Gastroesophageal sphincter (tissue), 4 donors: ENCODE measurements at regions not wholly inside any gene's neighbourhood (a gene's known extent, or its start where the extent isn't known, plus 50 kb on each side); places are given as distances from the start of the nearest gene placed in this dataset.

ENCODE experiments used
- ATAC-seq: fragments of 150-250 bp; one replicate; pipeline ENCODE4 v1.9.1; 2016; ENCODE audit warnings: mild to moderate bottlenecking, moderate library complexity
- H3K27ac ChIP-seq, 4 donors: fragments of 200-600 bp; sonication (generic) in 3 of 4; 1 replicate in 3 of 4; 2 replicates in 1 of 4; pipeline ENCODE4 v1.5.1; 2016 to 2019
- H3K27me3 ChIP-seq: fragments of 200-600 bp; sonication (generic); one replicate; pipeline ENCODE4 v1.5.1; 2019
- H3K36me3 ChIP-seq, 2 donors: fragments of 200-600 bp; sonication (generic); one replicate each; pipeline ENCODE4 v1.5.1; 2019; ENCODE audit warnings: control low read depth in 1 of 2
- H3K4me1 ChIP-seq, 3 donors: fragments of 200-600 bp; sonication (generic); 1 replicate in 2 of 3; 2 replicates in 1 of 3; pipeline ENCODE4 v1.5.1; 2016 to 2019; ENCODE audit warnings: control low read depth in 2 of 3
- H3K4me3 ChIP-seq, 2 donors: fragments of 200-600 bp; sonication (generic); one replicate each; pipeline ENCODE4 v1.5.1; 2019; ENCODE audit warnings: mild to moderate bottlenecking in 1 of 2, moderate library complexity in 1 of 2
- H3K9me3 ChIP-seq, 3 donors: fragments of 200-600 bp; sonication (generic); one replicate each; pipeline ENCODE4 v1.5.1; 2017 to 2019; ENCODE audit warnings: control low read depth in 2 of 3
- CTCF ChIP-seq, 4 experiments: fragments of 200-600 bp in 2 of 4; fragments of 450-650 bp in 2 of 4; sonication (generic) in 1 of 4; IDR thresholded peaks; one replicate each; pipeline ENCODE4 v1.5.1; 2017 to 2019; ENCODE audit warnings: antibody characterized with exemption in 4 of 4, mild to moderate bottlenecking in 2 of 4, moderate library complexity in 2 of 4
- EP300 ChIP-seq: sonication (generic); formaldehyde crosslinking; IDR thresholded peaks from one replicate; pipeline ENCODE4 v1.6.1; 2017; ENCODE audit warnings: antibody characterized with exemption, mild to moderate bottlenecking
- POLR2A ChIP-seq, 2 donors: fragments of 450-650 bp; IDR thresholded peaks; one replicate each; pipeline ENCODE4 v1.6.1; 2017; ENCODE audit warnings: antibody characterized with exemption in 2 of 2, mild to moderate bottlenecking in 2 of 2, moderate library complexity in 1 of 2
- POLR2AphosphoS5 ChIP-seq: sonication (generic); formaldehyde crosslinking; IDR thresholded peaks from one replicate; pipeline ENCODE4 v1.6.1; 2017; ENCODE audit warnings: antibody characterized with exemption
- WGBS, 2 donors: methylation state at CpG; one replicate each; pipeline ENCODE4 v1.1.5; 2018; ENCODE audit warnings: low coverage in 1 of 2; 5-methylcytosine and 5-hydroxymethylcytosine counted together

GRCh38 chr10:88086187-88086960 is 222.9 kb downstream of the PTEN start:
- H3K4me1 ChIP-seq = no peaks in the 10 kb centered on the region
- H3K9me3 ChIP-seq = no peaks in the 10 kb centered on the region
- WGBS, 2 donors = 88 to 89% methylated on average over 5 to 9 of the region's 9 CpGs
- H3K27me3 ChIP-seq = no peaks in the 10 kb centered on the region
- H3K36me3 ChIP-seq = no peaks in the 10 kb centered on the region
- ATAC-seq = no peak
- no peak overlapping the region for H3K27ac ChIP-seq
- TF ChIP-seq EP300 (no peak), POLR2A (IDR thresholded peaks at IDR 0.05) (no peak), POLR2AphosphoS5 (no peak), CTCF (IDR thresholded peaks at IDR 0.05) (no peak)
- H3K4me3 ChIP-seq = no peak overlapping the region

GRCh38 chr10:88088441-88089340 is 225.3 kb downstream of the PTEN start:
- 85 to 92% methylated on average over 9 of the region's 9 CpGs for WGBS, 2 donors

GRCh38 chr10:88089498-88089897 is 226.1 kb downstream of the PTEN start:
- ATAC-seq = no peak
- TF ChIP-seq CTCF (IDR thresholded peaks at IDR 0.05) (no peak), EP300 (no peak), POLR2AphosphoS5 (no peak), POLR2A (IDR thresholded peaks at IDR 0.05) (no peak)
- no peaks in the 10 kb centered on the region for H3K9me3 ChIP-seq
- no peak overlapping the region for H3K4me3 ChIP-seq
- no peak overlapping the region for H3K27ac ChIP-seq
- H3K36me3 ChIP-seq = no peaks in the 10 kb centered on the region
- H3K4me1 ChIP-seq = no peaks in the 10 kb centered on the region
- no peaks in the 10 kb centered on the region for H3K27me3 ChIP-seq

More at GRCh38 chr10:88088441-88089340, 225.3 kb downstream of the PTEN start:
- Histone ChIP-seq H3K9me3 (no peaks in the 10 kb centered on the region), H3K4me3 (no peak overlapping the region), H3K27me3 (no peaks in the 10 kb centered on the region), H3K27ac (no peak overlapping the region), H3K4me1 (no peaks in the 10 kb centered on the region), H3K36me3 (no peaks in the 10 kb centered on the region)
- no peak for ATAC-seq
- no peak for TF ChIP-seq EP300
- no peak for TF ChIP-seq POLR2A (IDR thresholded peaks at IDR 0.05)
- no peak for TF ChIP-seq POLR2AphosphoS5
- no peak for TF ChIP-seq CTCF (IDR thresholded peaks at IDR 0.05)

GRCh38 chr10:88090568-88091214 is 227.3 kb downstream of the PTEN start:
- Histone ChIP-seq H3K9me3 (no peaks in the 10 kb centered on the region), H3K4me3 (no peak overlapping the region), H3K27ac (no peak overlapping the region), H3K27me3 (no peaks in the 10 kb centered on the region), H3K4me1 (peaks cover 0 to 8% (median 0%) of the 10 kb centered on the region in 3 donors), H3K36me3 (no peaks in the 10 kb centered on the region)
- no peak for TF ChIP-seq EP300
- TF ChIP-seq CTCF (IDR thresholded peaks at IDR 0.05) = no peak
- no peak for TF ChIP-seq POLR2A (IDR thresholded peaks at IDR 0.05)
- TF ChIP-seq POLR2AphosphoS5 = no peak
- WGBS, 2 donors = 85 to 95% methylated on average over 7 of the region's 7 CpGs
- no peak for ATAC-seq
